ENCODE measurements at regions not wholly inside any gene's neighbourhood (a gene's known extent, or its start where the extent isn't known, plus 50 kb on each side); places are given as distances from the start of the nearest gene placed in this dataset.

GRCh38 chr11:106389101-106389500 is 311.6 kb downstream of the AASDHPPT start:
- no peak for TF ChIP-seq SRSF1 (IDR thresholded peaks at IDR 0.05; ENCODE audit: low read depth, low read length)
- no peak for TF ChIP-seq USF2 (CRISPR knock-in tag; IDR thresholded peaks at IDR 0.05)
- TF ChIP-seq NFATC3 (IDR thresholded peaks at IDR 0.05) = no peak

Measured in K562 (cell line).